GF-D8 (cell line): ENCODE measurements at regions not wholly inside any gene's neighbourhood (a gene's known extent, or its start where the extent isn't known, plus 50 kb on each side); places are given as distances from the start of the nearest gene placed in this dataset.

ENCODE experiments used
- DNase-seq: peaks from one replicate; lab custom pipeline; 2025; lab: John Stamatoyannopoulos, UW

DNA sequence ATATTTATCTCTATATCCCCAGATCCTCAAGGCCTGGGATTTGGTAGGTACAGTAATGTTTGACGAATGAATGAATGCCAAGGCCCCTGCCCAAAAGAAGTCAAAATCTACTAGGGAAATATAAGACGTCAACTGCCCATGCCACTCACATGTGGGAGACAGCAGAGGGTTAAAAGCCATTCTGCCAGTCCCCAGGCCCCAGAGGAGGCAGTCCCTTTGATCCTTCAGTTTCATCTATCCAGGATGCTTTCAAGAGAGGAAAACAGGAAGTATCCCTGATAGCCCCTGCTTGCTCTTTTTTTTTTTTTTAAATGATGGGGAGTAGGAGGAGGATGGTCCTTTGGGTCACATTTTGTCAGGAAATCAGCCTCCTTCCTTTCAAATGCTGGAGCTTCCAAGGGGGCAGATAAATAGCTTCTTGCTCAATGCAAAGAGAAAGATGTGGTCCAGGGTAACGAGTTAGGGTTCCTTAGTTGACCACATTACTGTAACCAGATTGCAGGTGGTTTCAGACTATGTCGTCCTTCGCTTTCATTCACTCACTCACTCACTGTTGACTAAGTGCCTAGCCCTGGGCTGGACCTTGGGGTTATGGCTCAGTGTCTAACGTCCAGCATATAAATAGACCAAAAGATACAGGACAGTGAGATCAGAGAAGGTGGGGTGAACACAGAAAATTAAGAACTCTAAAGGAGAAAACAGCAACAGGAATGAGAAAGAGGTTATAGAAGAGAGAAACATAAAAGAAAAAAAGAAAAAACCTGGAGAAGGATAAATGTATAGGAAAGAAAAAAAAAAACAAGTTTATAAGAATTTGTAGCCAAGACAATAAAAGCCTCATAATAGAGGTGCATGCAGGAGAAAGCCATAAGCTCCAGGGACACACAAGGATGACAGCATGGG, 64.6 kb upstream of the PIM1 start:
- no peak for DNase-seq

DNA sequence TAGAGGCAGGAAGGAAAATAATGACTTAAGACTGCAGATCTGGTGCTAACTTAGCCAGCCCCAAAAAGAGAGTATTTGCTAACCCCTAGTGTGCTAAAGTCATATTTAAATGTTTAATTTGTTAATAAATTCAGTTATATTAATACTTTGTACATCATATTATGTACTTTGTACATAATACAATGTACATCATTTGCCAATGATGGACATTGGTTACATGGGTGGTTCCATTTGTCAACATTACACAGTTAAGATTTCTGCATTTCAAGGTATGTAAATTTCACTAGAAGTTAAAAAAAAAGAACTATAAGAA, 63.9 kb upstream of the PIM1 start:
- no peak for DNase-seq

DNA sequence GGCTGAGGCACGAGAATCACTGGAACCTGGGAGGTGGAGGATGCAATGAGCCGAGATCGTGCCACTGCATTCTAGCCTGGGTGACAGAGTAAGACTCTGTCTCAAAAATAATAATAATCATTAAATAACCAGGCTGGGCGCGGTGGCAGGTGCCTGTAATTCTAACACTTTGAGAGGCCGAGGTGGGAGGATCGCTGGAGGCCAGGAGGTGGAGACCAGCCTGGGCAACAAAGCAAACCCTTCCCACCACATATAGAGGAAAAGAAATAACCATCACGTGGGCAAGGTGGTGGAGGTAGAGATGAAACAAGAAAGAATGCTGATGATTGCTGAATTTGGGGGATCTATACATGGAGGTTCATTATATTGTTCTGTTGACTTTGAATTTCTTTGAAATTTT, 63.4 kb upstream of the PIM1 start:
- no peak for DNase-seq

DNA sequence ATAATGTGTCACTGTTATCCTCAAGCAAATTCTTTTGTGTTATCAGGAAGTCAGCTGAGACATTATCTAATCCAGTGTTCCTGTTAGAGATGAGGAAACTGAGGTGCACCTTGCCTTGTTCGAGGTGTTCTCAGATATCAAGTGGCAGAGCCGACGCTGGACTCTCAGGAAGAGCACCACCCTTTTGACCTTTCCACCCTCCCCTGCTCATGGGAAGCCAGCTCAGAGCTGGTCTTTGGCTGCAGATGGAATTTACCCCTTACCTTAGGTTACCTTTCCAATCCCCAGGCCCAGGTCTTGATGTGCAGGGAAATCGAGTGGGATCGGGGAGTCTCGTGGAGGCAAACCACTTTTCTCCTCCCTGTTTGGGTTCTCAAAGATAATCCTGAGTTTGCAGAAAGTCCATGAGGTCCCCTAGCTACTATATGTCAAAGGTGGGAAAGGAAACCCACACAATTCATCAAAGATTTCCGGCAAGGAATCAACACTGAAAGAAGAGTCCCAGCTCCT, 62.9 kb upstream of the PIM1 start:
- DNase-seq: no peak

DNA sequence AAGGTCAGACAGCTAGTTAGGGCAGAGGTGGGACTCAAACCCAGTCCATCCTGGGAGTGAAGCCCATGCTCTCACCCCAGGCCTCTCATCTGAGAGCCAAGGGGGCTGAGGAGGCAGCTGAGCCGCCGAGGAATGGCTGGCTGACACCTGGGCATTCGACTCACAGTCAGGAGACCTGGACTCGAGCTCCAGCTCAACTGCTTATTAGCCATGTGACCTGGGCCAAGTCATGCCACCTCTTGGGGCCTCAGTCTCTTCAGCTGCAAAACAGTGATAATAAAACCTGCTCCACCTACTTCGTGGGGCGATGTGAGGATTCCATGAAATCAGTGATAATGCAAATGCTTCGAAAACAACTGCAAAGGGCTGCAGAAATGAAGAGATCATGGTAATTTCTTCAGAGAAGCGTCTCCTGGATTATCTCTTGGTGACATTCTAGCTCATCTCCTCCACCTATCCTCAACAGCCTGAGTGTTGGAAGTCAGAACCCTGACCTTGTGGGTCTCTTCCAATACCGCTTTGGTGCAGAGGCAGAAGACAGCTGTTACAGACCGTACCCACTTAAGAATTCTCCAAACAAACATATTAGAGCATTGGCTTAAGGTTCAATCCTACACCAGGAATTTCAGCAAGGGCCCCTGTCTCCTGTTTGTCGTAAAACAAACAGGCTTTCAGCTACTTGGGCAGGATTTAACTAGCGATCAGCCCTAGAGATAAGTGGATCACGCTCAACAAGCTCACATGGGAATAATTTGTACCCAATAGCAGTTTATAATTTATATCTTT, 60.0 kb upstream of the PIM1 start:
- no peak for DNase-seq

DNA sequence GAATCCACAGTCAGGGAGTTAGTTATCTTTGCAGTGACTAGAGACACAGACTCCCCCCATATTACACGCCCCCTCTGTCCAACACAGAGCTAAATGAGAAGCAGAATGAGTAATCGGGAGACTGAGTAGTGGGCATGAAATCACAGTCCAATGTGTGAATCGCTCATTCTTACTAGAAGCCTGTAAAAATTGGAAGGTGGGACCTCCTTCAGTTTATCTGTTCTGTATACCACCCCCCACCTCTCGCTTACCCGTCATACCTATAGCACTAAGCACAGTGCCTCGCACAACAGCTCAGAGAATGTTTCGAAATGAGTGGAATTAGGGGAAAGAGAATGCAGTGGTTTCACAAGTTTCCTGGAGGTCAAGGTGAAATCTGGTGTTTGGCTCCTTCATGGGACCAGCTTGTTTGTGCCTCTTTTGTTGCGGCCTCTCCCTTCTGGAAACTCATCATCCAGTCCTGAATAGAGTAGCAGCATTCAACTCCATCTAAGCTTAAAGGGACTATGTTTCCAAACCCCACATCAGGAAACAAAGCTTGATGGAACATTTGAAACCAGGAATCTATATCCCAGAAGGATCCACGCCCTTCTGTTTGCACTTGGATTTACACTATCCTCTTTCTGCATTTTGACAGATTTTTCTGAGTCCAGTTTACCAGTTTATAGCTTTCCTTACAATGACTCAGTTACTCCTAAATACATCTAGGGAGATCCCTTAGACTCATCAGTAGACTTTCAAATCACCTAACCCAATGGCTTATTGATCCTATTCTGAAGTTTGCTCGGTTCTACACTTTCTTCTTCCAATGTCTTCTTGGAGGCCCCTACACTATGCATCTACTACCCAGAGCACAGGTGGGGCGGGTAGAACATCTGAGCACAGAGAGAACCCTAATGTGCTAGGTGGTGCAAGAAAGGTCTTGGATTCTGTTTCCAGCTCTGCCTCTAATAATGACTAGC, 59.2 kb upstream of the PIM1 start:
- DNase-seq: no peak

DNA sequence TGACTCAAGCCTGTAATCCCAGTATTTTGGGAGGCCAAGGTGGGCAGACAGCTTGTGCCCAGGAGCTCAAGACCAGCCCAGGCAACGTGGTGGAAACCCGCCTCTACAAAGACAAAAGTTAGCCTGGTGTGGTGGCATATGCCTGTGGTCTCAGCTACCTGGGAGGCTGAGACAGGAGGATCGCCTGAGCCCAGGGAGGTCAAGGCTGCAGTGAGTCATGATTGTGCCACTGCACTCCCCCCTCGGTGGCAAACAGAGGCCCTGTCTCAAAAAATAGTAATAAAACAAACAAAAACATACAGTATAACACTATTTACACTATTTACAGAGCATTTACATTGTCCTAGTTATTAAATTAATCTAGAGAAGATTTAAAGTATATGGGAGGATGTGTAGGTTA, 56.0 kb upstream of the PIM1 start:
- DNase-seq: no peak

DNA sequence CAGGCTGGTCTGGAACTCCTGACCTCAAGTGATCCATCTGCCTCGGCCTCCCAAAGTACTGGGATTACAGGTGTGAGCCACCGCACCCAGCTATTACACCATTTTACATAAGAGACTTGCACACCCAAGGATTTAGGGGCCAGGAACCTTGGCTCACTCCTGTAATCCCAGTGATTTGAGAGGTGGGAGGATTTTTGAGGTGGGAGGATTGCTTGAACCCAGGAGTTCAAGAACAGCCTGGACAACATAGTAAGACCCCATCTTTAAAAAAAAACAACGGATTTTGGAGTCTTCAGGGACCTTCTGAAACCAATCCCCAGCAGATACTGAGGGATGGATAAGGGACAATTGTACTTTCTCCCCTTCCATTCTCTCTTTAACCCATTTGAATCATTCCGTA, 55.3 kb upstream of the PIM1 start:
- DNase-seq: no peak

DNA sequence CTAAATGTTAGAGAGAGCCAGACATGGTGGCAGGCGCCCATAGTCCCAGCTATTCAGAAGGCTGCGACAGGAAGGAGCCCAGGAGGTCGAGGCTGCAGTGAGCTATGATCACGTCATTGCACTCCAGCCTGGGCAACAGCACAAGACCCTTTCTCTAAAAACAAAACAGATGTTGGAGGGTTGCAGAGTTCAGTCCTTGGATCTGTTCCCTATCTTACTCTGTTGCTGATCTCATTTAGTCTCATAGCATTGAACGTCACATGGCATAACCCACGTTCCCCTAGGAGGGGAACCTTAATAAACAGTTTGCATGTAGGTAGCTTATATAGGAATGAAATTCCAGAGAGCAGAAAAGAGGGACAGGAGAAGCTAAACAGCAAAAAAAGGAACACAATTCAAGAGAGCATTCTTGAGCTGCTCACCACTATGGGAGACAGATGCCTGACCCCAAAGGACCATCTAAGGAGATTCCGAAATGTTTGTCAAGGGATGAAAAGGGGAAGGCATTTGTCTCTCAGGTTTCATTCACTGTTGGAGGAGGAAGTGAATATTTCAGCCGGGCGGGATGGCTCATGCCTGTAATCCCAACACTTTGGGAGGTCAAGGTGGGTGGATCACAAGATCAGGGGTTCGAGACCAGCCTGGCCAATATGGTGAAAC, 54.6 kb upstream of the PIM1 start:
- no peak for DNase-seq

DNA sequence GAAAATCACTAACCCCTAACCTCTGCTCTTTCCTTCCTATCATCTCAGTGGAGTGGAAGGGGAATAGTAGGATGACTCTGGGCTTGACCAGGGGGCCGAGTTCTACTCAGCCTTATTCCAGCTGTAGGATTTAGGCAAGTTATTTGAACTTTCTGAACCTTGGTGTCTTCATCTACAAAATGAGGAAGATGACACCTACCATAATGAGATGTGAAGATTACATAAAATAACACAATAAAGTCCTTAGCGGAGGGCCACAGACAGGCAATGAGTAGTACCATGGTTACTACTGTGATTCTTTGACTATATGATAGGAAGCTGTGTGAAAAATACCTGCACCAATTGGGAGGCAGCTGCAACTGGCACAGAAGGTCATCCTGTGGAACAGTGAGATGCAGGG, 53.6 kb upstream of the PIM1 start:
- no peak for DNase-seq

DNA sequence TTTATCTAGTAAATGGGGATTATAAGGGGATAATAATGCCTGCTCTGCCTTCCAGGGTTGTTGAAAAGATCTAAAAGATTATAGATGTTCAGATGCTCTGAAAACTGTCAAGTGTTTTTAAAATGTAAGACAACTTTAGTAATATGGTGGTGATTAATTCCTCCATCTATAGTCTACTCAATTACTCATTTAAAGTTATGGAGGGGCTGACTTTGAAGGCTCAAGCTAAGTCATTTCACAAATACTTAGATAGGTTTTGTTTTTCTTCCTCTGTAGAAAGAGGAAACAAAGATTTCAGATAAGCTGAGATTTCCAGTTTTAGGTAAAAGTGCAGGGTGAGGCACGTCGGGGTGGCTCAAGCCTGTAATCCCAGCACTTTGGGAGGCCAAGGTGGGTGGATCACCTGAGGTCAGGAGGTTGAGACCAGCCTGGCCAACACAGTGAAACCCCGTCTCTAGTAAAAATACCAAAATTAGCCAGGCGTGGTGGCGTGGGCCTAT, 50.5 kb upstream of the PIM1 start:
- DNase-seq: no peak
